ENCODE measurements at regions not wholly inside any gene's neighbourhood (a gene's known extent, or its start where the extent isn't known, plus 50 kb on each side); places are given as distances from the start of the nearest gene placed in this dataset.

DNA sequence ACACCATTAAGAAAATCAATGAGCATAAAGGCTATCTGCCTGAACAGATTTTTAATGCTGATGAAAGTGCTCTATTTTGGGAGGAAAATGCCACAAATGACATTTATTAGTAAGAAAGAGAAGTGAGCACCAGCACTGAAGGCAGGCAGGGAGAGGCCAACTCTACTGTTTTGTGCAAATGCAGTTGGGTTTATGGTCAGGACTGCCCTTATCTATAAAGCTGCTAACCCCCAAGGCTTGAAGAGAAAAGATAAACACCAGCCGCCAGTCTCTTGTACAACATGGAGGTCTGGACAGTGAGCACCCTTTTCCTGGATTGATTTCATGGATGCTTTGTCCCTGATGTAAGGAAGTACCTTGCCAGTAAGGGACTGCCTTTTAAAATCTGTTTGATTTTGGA, 246.8 kb upstream of the SFSWAP start:
- TF ChIP-seq, protein P1, sequence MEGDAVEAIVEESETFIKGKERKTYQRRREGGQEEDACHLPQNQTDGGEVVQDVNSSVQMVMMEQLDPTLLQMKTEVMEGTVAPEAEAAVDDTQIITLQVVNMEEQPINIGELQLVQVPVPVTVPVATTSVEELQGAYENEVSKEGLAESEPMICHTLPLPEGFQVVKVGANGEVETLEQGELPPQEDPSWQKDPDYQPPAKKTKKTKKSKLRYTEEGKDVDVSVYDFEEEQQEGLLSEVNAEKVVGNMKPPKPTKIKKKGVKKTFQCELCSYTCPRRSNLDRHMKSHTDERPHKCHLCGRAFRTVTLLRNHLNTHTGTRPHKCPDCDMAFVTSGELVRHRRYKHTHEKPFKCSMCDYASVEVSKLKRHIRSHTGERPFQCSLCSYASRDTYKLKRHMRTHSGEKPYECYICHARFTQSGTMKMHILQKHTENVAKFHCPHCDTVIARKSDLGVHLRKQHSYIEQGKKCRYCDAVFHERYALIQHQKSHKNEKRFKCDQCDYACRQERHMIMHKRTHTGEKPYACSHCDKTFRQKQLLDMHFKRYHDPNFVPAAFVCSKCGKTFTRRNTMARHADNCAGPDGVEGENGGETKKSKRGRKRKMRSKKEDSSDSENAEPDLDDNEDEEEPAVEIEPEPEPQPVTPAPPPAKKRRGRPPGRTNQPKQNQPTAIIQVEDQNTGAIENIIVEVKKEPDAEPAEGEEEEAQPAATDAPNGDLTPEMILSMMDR (IDR thresholded peaks at IDR 0.05; ENCODE audit: insufficient read depth, low read length) = no peak
- TF ChIP-seq GABPA (IDR thresholded peaks at IDR 0.05; ENCODE audit: low read depth) (no peak), POLR2AphosphoS5 (IDR thresholded peaks at IDR 0.05; ENCODE audit: low read depth) (no peak)
